ENCODE measurements at regions not wholly inside any gene's neighbourhood (a gene's known extent, or its start where the extent isn't known, plus 50 kb on each side); places are given as distances from the start of the nearest gene placed in this dataset.

GRCh38 chr3:152977366-152977765, 142.4 kb downstream of the P2RY1 start:
- TF ChIP-seq CTCF (IDR thresholded peaks at IDR 0.05), result no peak
- TF ChIP-seq POLR2A (IDR thresholded peaks at IDR 0.05), result no peak
